PC-3 (cell line): ENCODE measurements at regions not wholly inside any gene's neighbourhood (a gene's known extent, or its start where the extent isn't known, plus 50 kb on each side); places are given as distances from the start of the nearest gene placed in this dataset.

Experiments used
- ATAC-seq: fragments of 200-7000 bp; cut with Tn5 transposase; 2 replicates; pipeline ENCODE4 v1.9.1; 2020; ENCODE audit warnings: mild to moderate bottlenecking, moderate library complexity
- BruUV-seq: library from RNA; stranded (reverse); fragments of 400-500 nt; replicated peaks from 2 replicates; lab custom pipeline; 2021; lab: Mats Ljungman, UMichigan
- CTCF ChIA-PET: fragments of 300-600 bp; sonication (Branson Sonifier 250); formaldehyde crosslinking; loops from one replicate; lab custom pipeline; 2022; ENCODE audit warnings: antibody characterized with exemption; lab: Charles Lee
- POLR2A ChIA-PET: fragments of 300-600 bp; sonication (Branson Sonifier 250); formaldehyde crosslinking; loops from one replicate; lab custom pipeline; 2022; ENCODE audit warnings: antibody characterized with exemption; ENCODE audit not compliant: unreplicated experiment; lab: Charles Lee
- DNase-seq: peaks from one replicate; pipeline ENCODE4 v3.0.0-alpha.2; 2015
- H2AFZ ChIP-seq: fragments of 300-600 bp; sonication (generic); 2 replicates; pipeline ENCODE4 v1.6.0; 2016; ENCODE audit warnings: antibody characterized with exemption, low read length
- H3F3A ChIP-seq: fragments of 300-600 bp; sonication (generic); one replicate; pipeline ENCODE4 v1.6.0; 2017; ENCODE audit warnings: antibody characterized with exemption, low read length, control low read depth, mild to moderate bottlenecking; ENCODE audit not compliant: unreplicated experiment
- H3K27ac ChIP-seq: fragments of 300-600 bp; sonication (generic); 2 replicates; pipeline ENCODE4 v1.5.1; 2016; ENCODE audit warnings: mild to moderate bottlenecking, low read length
- H3K27me3 ChIP-seq: fragments of 300-600 bp; sonication (generic); 2 replicates; pipeline ENCODE4 v1.6.1; 2016; ENCODE audit warnings: low read length, mixed read lengths
- H3K36me3 ChIP-seq: fragments of 300-600 bp; sonication (generic); 2 replicates; pipeline ENCODE4 v1.6.1; 2016; ENCODE audit warnings: low read depth, mixed run types, low read length, mixed read lengths
- H3K4me1 ChIP-seq: fragments of 300-600 bp; sonication (generic); 2 replicates; pipeline ENCODE4 v1.5.1; 2016; ENCODE audit warnings: low read length; ENCODE audit not compliant: insufficient read depth
- H3K4me2 ChIP-seq: fragments of 300-600 bp; sonication (generic); 2 replicates; pipeline ENCODE4 v1.6.0; 2016; ENCODE audit warnings: low read length
- H3K4me3 ChIP-seq: fragments of 300-600 bp; sonication (generic); 2 replicates; pipeline ENCODE4 v1.5.1; 2016; ENCODE audit warnings: mild to moderate bottlenecking, low read length, mixed read lengths
- H3K79me2 ChIP-seq: fragments of 300-600 bp; sonication (generic); 2 replicates; pipeline ENCODE4 v1.6.1; 2017; ENCODE audit warnings: low read length, mixed read lengths
- H3K9ac ChIP-seq: fragments of 300-600 bp; sonication (generic); 2 replicates; pipeline ENCODE4 v1.6.0; 2016; ENCODE audit warnings: mild to moderate bottlenecking, low read length
- H3K9me2 ChIP-seq: fragments of 300-600 bp; sonication (generic); replicated peaks from 2 replicates; pipeline ENCODE4 v1.6.1; 2016; ENCODE audit warnings: mixed run types, low read length, mixed read lengths
- H3K9me3 ChIP-seq: fragments of 300-600 bp; sonication (generic); 2 replicates; pipeline ENCODE4 v1.6.1; 2016; ENCODE audit warnings: low read length, mixed read lengths
- H4K20me1 ChIP-seq: fragments of 300-600 bp; sonication (generic); 2 replicates; pipeline ENCODE4 v1.6.1; 2016; ENCODE audit warnings: low read length, mixed read lengths
- CTCF ChIP-seq: fragments of 300-600 bp; sonication (generic); conservative IDR thresholded peaks from 2 replicates; pipeline ENCODE4 v1.5.1; 2017; ENCODE audit warnings: antibody characterized with exemption, low read depth, mild to moderate bottlenecking, low read length
- EZH2 ChIP-seq: fragments of 300-600 bp; sonication (generic); IDR thresholded peaks from one replicate; pipeline ENCODE4 v1.6.1; 2017; ENCODE audit warnings: antibody characterized with exemption, mild to moderate bottlenecking, low read length; ENCODE audit not compliant: unreplicated experiment
- EZH2phosphoT487 ChIP-seq: fragments of 300-600 bp; sonication (generic); IDR thresholded peaks from 2 replicates; pipeline ENCODE4 v1.6.1; 2018; ENCODE audit warnings: mild to moderate bottlenecking, antibody characterized with exemption, low read length, borderline replicate concordance
- intact Hi-C: fragments of 100-400 bp; cut with micrococcal nuclease; formaldehyde crosslinking; loops from 2 replicates; pipeline ENCODE4 v1.9.0; 2023

- ATAC-seq, result no peak
Measured at GRCh38 chr2:51224790-51225189, 192.9 kb upstream of the NRXN1 start.

GRCh38 chr2:51222106-51222505 lies 190.2 kb upstream of the NRXN1 start:
- ATAC-seq, result no peak
- Histone ChIP-seq H3K4me3 (no peak overlapping the region), H3K36me3 (no peaks in the 10 kb centered on the region), H3K79me2 (no peaks in the 10 kb centered on the region), H2AFZ (no peak overlapping the region), H4K20me1 (no peaks in the 10 kb centered on the region), H3K4me1 (no peaks in the 10 kb centered on the region), H3F3A (no peaks in the 10 kb centered on the region), H3K9ac (no peak overlapping the region), H3K9me3 (0 out of 2 replicates have a peak, but pooled peaks cover 5% of the 10 kb centered on the region), H3K4me2 (no peak overlapping the region), H3K27me3 (no peaks in the 10 kb centered on the region), H3K9me2 (no peaks in the 10 kb centered on the region), H3K27ac (no peak overlapping the region)
- ChIA-PET CTCF (no interaction called here), POLR2A (no interaction called here)
- DNase-seq, result no peak
- BruUV-seq, result no TSS peak
- intact Hi-C loops, result no loop called here
- no peak for TF ChIP-seq EZH2phosphoT487
- TF ChIP-seq CTCF, result no peak
- no peak for TF ChIP-seq EZH2

More at GRCh38 chr2:51224790-51225189, 192.9 kb upstream of the NRXN1 start:
- H2AFZ ChIP-seq, result no peak overlapping the region
- no peak overlapping the region for H3K9ac ChIP-seq
- no peak for DNase-seq
- no peak overlapping the region for H3K4me3 ChIP-seq
- TF ChIP-seq EZH2phosphoT487, result no peak
- TF ChIP-seq EZH2, result no peak
- TF ChIP-seq CTCF, result no peak
- intact Hi-C loops, result no loop called here
- no peak overlapping the region for H3K27ac ChIP-seq
- no peaks in the 10 kb centered on the region for H3F3A ChIP-seq
- H3K4me2 ChIP-seq, result no peak overlapping the region
- H3K27me3 ChIP-seq, result no peaks in the 10 kb centered on the region
- ChIA-PET POLR2A (no interaction called here), CTCF (no interaction called here)
- H3K9me3 ChIP-seq, result no peaks in the 10 kb centered on the region
- no peaks in the 10 kb centered on the region for H3K9me2 ChIP-seq
- no peaks in the 10 kb centered on the region for H4K20me1 ChIP-seq
- no peaks in the 10 kb centered on the region for H3K4me1 ChIP-seq
- H3K79me2 ChIP-seq, result no peaks in the 10 kb centered on the region
- H3K36me3 ChIP-seq, result no peaks in the 10 kb centered on the region
- BruUV-seq, result no TSS peak

GRCh38 chr2:51220606-51221005 lies 188.7 kb upstream of the NRXN1 start:
- CTCF ChIA-PET, result no interaction called here
- POLR2A ChIA-PET, result no interaction called here
- Histone ChIP-seq H3F3A (no peaks in the 10 kb centered on the region), H3K79me2 (no peaks in the 10 kb centered on the region), H3K36me3 (no peaks in the 10 kb centered on the region), H3K9me3 (0 out of 2 replicates have a peak, but pooled peaks cover 5% of the 10 kb centered on the region), H3K4me2 (no peak overlapping the region), H4K20me1 (no peaks in the 10 kb centered on the region), H3K4me3 (no peak overlapping the region), H3K27ac (no peak overlapping the region), H3K9me2 (no peaks in the 10 kb centered on the region), H3K4me1 (no peaks in the 10 kb centered on the region), H3K9ac (no peak overlapping the region), H2AFZ (no peak overlapping the region), H3K27me3 (no peaks in the 10 kb centered on the region)
- DNase-seq (no peak), ATAC-seq (no peak)
- BruUV-seq, result no TSS peak
- intact Hi-C loops, result no loop called here
- no peak for TF ChIP-seq EZH2
